Activated naive CD8-positive, alpha-beta T cell treated with anti-CD3 and anti-CD28 coated beads, Interleukin-2, amount 10 ng/mL, durations not matched to agents 7 days and 5 days (primary cell): ENCODE measurements at regions not wholly inside any gene's neighbourhood (a gene's known extent, or its start where the extent isn't known, plus 50 kb on each side); places are given as distances from the start of the nearest gene placed in this dataset.
"Not testable (repeated sequence)": the region's sequence is repeated elsewhere in the genome, so short reads cannot be mapped to it uniquely, and the experiment has no call there.

Source experiments
- ATAC-seq: fragments of 150-1000 bp; cut with Tn5 transposase; one replicate; pipeline ENCODE4 v1.10.0; 2021; ENCODE audit warnings: low read depth, moderate library complexity
- POLR2A ChIA-PET: fragments of 350-600 bp; sonication (Branson Sonifier 250); formaldehyde crosslinking; loops from one replicate; lab custom pipeline; 2021; ENCODE audit warnings: antibody characterized with exemption; lab: Charles Lee
- DNase-seq: peaks from one replicate; pipeline ENCODE4 v3.0.0; 2021
- H3K27ac Mint-ChIP-seq: one replicate; pipeline ENCODE4 v1.8.0; 2022; ENCODE audit warnings: mild to moderate bottlenecking, mixed read lengths
- H3K27me3 Mint-ChIP-seq: one replicate; pipeline ENCODE4 v1.8.0; 2022; ENCODE audit warnings: mild to moderate bottlenecking, moderate library complexity, mixed read lengths
- H3K36me3 Mint-ChIP-seq: one replicate; pipeline ENCODE4 v1.8.0; 2021; ENCODE audit warnings: mild to moderate bottlenecking, mixed read lengths
- H3K4me1 Mint-ChIP-seq: one replicate; pipeline ENCODE4 v1.8.0; 2021; ENCODE audit warnings: mixed read lengths
- H3K4me3 Mint-ChIP-seq: one replicate; pipeline ENCODE4 v1.8.0; 2022; ENCODE audit warnings: mild to moderate bottlenecking, moderate library complexity, mixed read lengths
- H3K9me3 Mint-ChIP-seq: one replicate; pipeline ENCODE4 v1.8.0; 2021; ENCODE audit warnings: mixed read lengths

- H3K27ac Mint-ChIP-seq, result no peak overlapping the region
- ATAC-seq (no peak), DNase-seq (no peak)
- H3K36me3 Mint-ChIP-seq, result no peaks in the 10 kb centered on the region
- no peaks in the 10 kb centered on the region for H3K9me3 Mint-ChIP-seq
- no peaks in the 10 kb centered on the region for H3K4me1 Mint-ChIP-seq
- POLR2A ChIA-PET, result no interaction called here
- no peak overlapping the region for H3K4me3 Mint-ChIP-seq
- no peaks in the 10 kb centered on the region for H3K27me3 Mint-ChIP-seq
Measured at GRCh38 chr3:86785386-86785785, 205.6 kb downstream of the VGLL3 start.

- Mint-ChIP-seq H3K4me3 (no peak overlapping the region), H3K27me3 (no peaks in the 10 kb centered on the region), H3K4me1 (no peaks in the 10 kb centered on the region), H3K36me3 (no peaks in the 10 kb centered on the region), H3K27ac (no peak overlapping the region), H3K9me3 (no peaks in the 10 kb centered on the region)
- ATAC-seq (no peak), DNase-seq (no peak)
- POLR2A ChIA-PET, result no interaction called here
Measured at GRCh38 chr3:86782866-86783265, 208.1 kb downstream of the VGLL3 start.

- no peak overlapping the region for H3K27ac Mint-ChIP-seq
Measured at GRCh38 chr3:86782286-86782685, 208.7 kb downstream of the VGLL3 start.

GRCh38 chr3:86774082-86774691 lies 216.8 kb downstream of the VGLL3 start:
- Mint-ChIP-seq H3K9me3 (no peaks in the 10 kb centered on the region), H3K4me3 (no peak overlapping the region), H3K4me1 (no peaks in the 10 kb centered on the region), H3K27me3 (no peaks in the 10 kb centered on the region), H3K27ac (no peak overlapping the region), H3K36me3 (no peaks in the 10 kb centered on the region)
- DNase-seq (no peak), ATAC-seq (no peak)
- POLR2A ChIA-PET, result no interaction called here

More at GRCh38 chr3:86782286-86782685, 208.7 kb downstream of the VGLL3 start:
- no peaks in the 10 kb centered on the region for H3K9me3 Mint-ChIP-seq
- no peaks in the 10 kb centered on the region for H3K36me3 Mint-ChIP-seq
- H3K4me3 Mint-ChIP-seq, result no peak overlapping the region
- H3K27me3 Mint-ChIP-seq, result no peaks in the 10 kb centered on the region
- H3K4me1 Mint-ChIP-seq, result no peaks in the 10 kb centered on the region
- POLR2A ChIA-PET, result no interaction called here
- DNase-seq (no peak), ATAC-seq (no peak)

GRCh38 chr3:86772699-86773098 lies 218.2 kb downstream of the VGLL3 start:
- ATAC-seq (no peak), DNase-seq (no peak)
- no peaks in the 10 kb centered on the region for H3K4me1 Mint-ChIP-seq
- H3K4me3 Mint-ChIP-seq, result no peak overlapping the region
- H3K9me3 Mint-ChIP-seq, result no peaks in the 10 kb centered on the region
- no peak overlapping the region for H3K27ac Mint-ChIP-seq
- H3K36me3 Mint-ChIP-seq, result no peaks in the 10 kb centered on the region
- H3K27me3 Mint-ChIP-seq, result no peaks in the 10 kb centered on the region
- POLR2A ChIA-PET, result no interaction called here

GRCh38 chr3:86771741-86772512 lies 219.0 kb downstream of the VGLL3 start:
- DNase-seq, result no peak
- POLR2A ChIA-PET, result no interaction called here
- Mint-ChIP-seq H3K4me1 (no peaks in the 10 kb centered on the region), H3K36me3 (no peaks in the 10 kb centered on the region), H3K4me3 (no peak overlapping the region), H3K27me3 (no peaks in the 10 kb centered on the region), H3K9me3 (no peaks in the 10 kb centered on the region), H3K27ac (no peak overlapping the region)
- ATAC-seq, result no peak

GRCh38 chr3:86766331-86766730 lies 224.6 kb downstream of the VGLL3 start:
- Mint-ChIP-seq H3K9me3 (peaks cover 1% of the 10 kb centered on the region), H3K4me3 (no peak overlapping the region), H3K4me1 (no peaks in the 10 kb centered on the region), H3K27me3 (no peaks in the 10 kb centered on the region), H3K36me3 (no peaks in the 10 kb centered on the region), H3K27ac (no peak overlapping the region)
- POLR2A ChIA-PET, result no interaction called here
- DNase-seq, result no peak
- no peak for ATAC-seq

- H3K4me1 Mint-ChIP-seq, POLR2A ChIA-PET, H3K36me3 Mint-ChIP-seq, H3K4me3 Mint-ChIP-seq, DNase-seq, H3K9me3 Mint-ChIP-seq, H3K27ac Mint-ChIP-seq, H3K27me3 Mint-ChIP-seq, ATAC-seq: not testable (repeated sequence)
Measured at GRCh38 chr3:86757322-86758179, 233.4 kb downstream of the VGLL3 start.

- Mint-ChIP-seq H3K4me3 (no peak overlapping the region), H3K27ac (no peak overlapping the region), H3K9me3 (peaks cover 2% of the 10 kb centered on the region), H3K36me3 (no peaks in the 10 kb centered on the region), H3K4me1 (no peaks in the 10 kb centered on the region), H3K27me3 (no peaks in the 10 kb centered on the region)
- POLR2A ChIA-PET, result no interaction called here
- DNase-seq, result no peak
- ATAC-seq, result no peak
Measured at GRCh38 chr3:86748015-86748414, 242.9 kb downstream of the VGLL3 start.

- no peaks in the 10 kb centered on the region for H3K4me1 Mint-ChIP-seq
Measured at GRCh38 chr3:86744051-86744450, 246.9 kb downstream of the VGLL3 start.

GRCh38 chr3:86743233-86743632 lies 247.7 kb downstream of the VGLL3 start:
- H3K9me3 Mint-ChIP-seq, result peaks cover 2% of the 10 kb centered on the region
- ATAC-seq, result no peak
- H3K36me3 Mint-ChIP-seq, result no peaks in the 10 kb centered on the region
- POLR2A ChIA-PET, result no interaction called here
- no peak overlapping the region for H3K27ac Mint-ChIP-seq
- no peaks in the 10 kb centered on the region for H3K4me1 Mint-ChIP-seq
- H3K27me3 Mint-ChIP-seq, result no peaks in the 10 kb centered on the region
- DNase-seq, result no peak
- no peak overlapping the region for H3K4me3 Mint-ChIP-seq

More at GRCh38 chr3:86744051-86744450, 246.9 kb downstream of the VGLL3 start:
- POLR2A ChIA-PET, result no interaction called here
- Mint-ChIP-seq H3K4me3 (no peak overlapping the region), H3K36me3 (no peaks in the 10 kb centered on the region), H3K27me3 (no peaks in the 10 kb centered on the region), H3K27ac (no peak overlapping the region), H3K9me3 (peaks cover 2% of the 10 kb centered on the region)
- DNase-seq, result no peak
- no peak for ATAC-seq

GRCh38 chr3:86740751-86741150 lies 250.2 kb downstream of the VGLL3 start:
- H3K27me3 Mint-ChIP-seq, result no peaks in the 10 kb centered on the region
- H3K9me3 Mint-ChIP-seq, result no peaks in the 10 kb centered on the region
- H3K4me1 Mint-ChIP-seq, result no peaks in the 10 kb centered on the region
- ATAC-seq (no peak), DNase-seq (no peak)
- no peak overlapping the region for H3K27ac Mint-ChIP-seq
- no peaks in the 10 kb centered on the region for H3K36me3 Mint-ChIP-seq
- POLR2A ChIA-PET, result no interaction called here
- H3K4me3 Mint-ChIP-seq, result no peak overlapping the region

GRCh38 chr3:86739244-86739643 lies 251.7 kb downstream of the VGLL3 start:
- Mint-ChIP-seq H3K36me3 (no peaks in the 10 kb centered on the region), H3K4me3 (no peak overlapping the region), H3K27me3 (no peaks in the 10 kb centered on the region), H3K4me1 (no peaks in the 10 kb centered on the region), H3K9me3 (no peaks in the 10 kb centered on the region), H3K27ac (no peak overlapping the region)
- POLR2A ChIA-PET, result no interaction called here
- ATAC-seq (no peak), DNase-seq (no peak)
